H9 (cell line): ENCODE measurements at regions not wholly inside any gene's neighbourhood (a gene's known extent, or its start where the extent isn't known, plus 50 kb on each side); places are given as distances from the start of the nearest gene placed in this dataset.

Experiments used
- DNase-seq: peaks from one replicate; pipeline ENCODE4 v3.0.0-alpha.2; 2017
- H2AFZ ChIP-seq: one replicate; pipeline ENCODE4 v1.6.1; 2013; ENCODE audit warnings: mild to moderate bottlenecking, low read length, control low read depth, moderate library complexity
- H2AK5ac ChIP-seq: 2 replicates; pipeline ENCODE4 v1.6.1; 2013; ENCODE audit warnings: low read length, control low read depth, mixed read lengths; ENCODE audit not compliant: insufficient read length
- H2BK120ac ChIP-seq: one replicate; pipeline ENCODE4 v1.6.1; 2013; ENCODE audit warnings: low read depth, mild to moderate bottlenecking, low read length, control low read depth, inconsistent platforms; ENCODE audit not compliant: poor library complexity, severe bottlenecking
- H2BK12ac ChIP-seq: 2 replicates; pipeline ENCODE4 v1.6.1; 2013; ENCODE audit warnings: low read length, control low read depth, mixed read lengths, low read depth; ENCODE audit not compliant: insufficient read length
- H2BK15ac ChIP-seq: 2 replicates; pipeline ENCODE4 v1.6.1; 2013; ENCODE audit warnings: low read depth, low read length, control low read depth
- H2BK20ac ChIP-seq: one replicate; pipeline ENCODE4 v1.6.1; 2013; ENCODE audit warnings: low read depth, mild to moderate bottlenecking, low read length, control low read depth, inconsistent platforms; ENCODE audit not compliant: poor library complexity, severe bottlenecking
- H2BK5ac ChIP-seq: 2 replicates; pipeline ENCODE4 v1.6.1; 2013; ENCODE audit warnings: low read length, control low read depth, mixed read lengths; ENCODE audit not compliant: insufficient read length
- H3K14ac ChIP-seq: 2 replicates; pipeline ENCODE4 v1.6.1; 2013; ENCODE audit warnings: low read length, control low read depth; ENCODE audit not compliant: insufficient read depth
- H3K18ac ChIP-seq: 2 replicates; pipeline ENCODE4 v1.6.1; 2013; ENCODE audit warnings: low read depth, mild to moderate bottlenecking, mixed read lengths, low read length, control low read depth; ENCODE audit not compliant: insufficient read length
- H3K23ac ChIP-seq: 2 replicates; pipeline ENCODE4 v1.6.1; 2013; ENCODE audit warnings: low read length, control low read depth, mixed read lengths, low read depth; ENCODE audit not compliant: insufficient read length
- H3K23me2 ChIP-seq: 2 replicates; pipeline ENCODE4 v1.6.1; 2013; ENCODE audit warnings: low read depth, mild to moderate bottlenecking, mixed read lengths, low read length, control low read depth; ENCODE audit not compliant: insufficient read length, poor library complexity, severe bottlenecking
- H3K27ac ChIP-seq: 2 replicates; pipeline ENCODE4 v1.5.1; 2013; ENCODE audit warnings: low read length, control low read depth, mixed read lengths, low read depth; ENCODE audit not compliant: insufficient read length
- H3K27me3 ChIP-seq: 2 replicates; pipeline ENCODE4 v1.6.1; 2013; ENCODE audit warnings: low read length, control low read depth, inconsistent platforms; ENCODE audit not compliant: insufficient read depth
- H3K4ac ChIP-seq: 2 replicates; pipeline ENCODE4 v1.6.1; 2013; ENCODE audit warnings: low read depth, mild to moderate bottlenecking, control low read depth, inconsistent platforms, low read length, moderate library complexity
- H3K4me1 ChIP-seq: 2 replicates; pipeline ENCODE4 v1.6.1; 2013; ENCODE audit warnings: low read length, control low read depth, inconsistent platforms; ENCODE audit not compliant: insufficient read depth
- H3K4me2 ChIP-seq: 2 replicates; pipeline ENCODE4 v1.6.1; 2013; ENCODE audit warnings: low read length, control low read depth, mixed read lengths; ENCODE audit not compliant: insufficient read length, insufficient read depth
- H3K56ac ChIP-seq: 2 replicates; pipeline ENCODE4 v1.6.1; 2013; ENCODE audit warnings: low read depth, mild to moderate bottlenecking, mixed read lengths, low read length, control low read depth; ENCODE audit not compliant: insufficient read length
- H3K79me1 ChIP-seq: 2 replicates; pipeline ENCODE4 v1.6.1; 2013; ENCODE audit warnings: low read depth, mild to moderate bottlenecking, moderate library complexity, low read length, control low read depth, inconsistent platforms; ENCODE audit not compliant: insufficient read depth, poor library complexity, severe bottlenecking
- H3K79me2 ChIP-seq: 2 replicates; pipeline ENCODE4 v1.6.1; 2013; ENCODE audit warnings: low read length, control low read depth, inconsistent platforms; ENCODE audit not compliant: insufficient read depth
- H3K9ac ChIP-seq: 2 replicates; pipeline ENCODE4 v1.6.1; 2013; ENCODE audit warnings: low read length, control low read depth, mixed read lengths; ENCODE audit not compliant: insufficient read length; ENCODE audit errors: extremely low read depth
- H3K9me3 ChIP-seq: one replicate; pipeline ENCODE4 v1.6.1; 2013; ENCODE audit warnings: low read depth, low read length, inconsistent platforms; ENCODE audit not compliant: control insufficient read depth
- H3T11ph ChIP-seq: one replicate; pipeline ENCODE4 v1.6.1; 2013; ENCODE audit warnings: mild to moderate bottlenecking, low read length, control low read depth, inconsistent platforms
- H4K20me1 ChIP-seq: one replicate; pipeline ENCODE4 v1.6.1; 2013; ENCODE audit not compliant: control insufficient read depth, insufficient read length, insufficient read depth
- H4K5ac ChIP-seq: 2 replicates; pipeline ENCODE4 v1.6.1; 2013; ENCODE audit warnings: low read depth, mild to moderate bottlenecking, mixed read lengths, low read length, control low read depth; ENCODE audit not compliant: insufficient read length
- H4K8ac ChIP-seq: replicated peaks from 2 replicates; pipeline ENCODE4 v1.6.1; 2013; ENCODE audit warnings: low read length, control low read depth, mixed read lengths, low read depth; ENCODE audit not compliant: insufficient read length
- H4K91ac ChIP-seq: 2 replicates; pipeline ENCODE4 v1.6.1; 2013; ENCODE audit warnings: low read depth, mild to moderate bottlenecking, moderate library complexity, mixed read lengths, low read length, control low read depth; ENCODE audit not compliant: insufficient read length
- H3K27ac Mint-ChIP-seq, 3 experiments: 2 replicates in 2 of 3; 3 replicates in 1 of 3; pipeline ENCODE4 v1.8.0; 2020 to 2021; ENCODE audit warnings: mixed read lengths in 3 of 3, mild to moderate bottlenecking in 1 of 3, moderate library complexity in 1 of 3
- H3K27me3 Mint-ChIP-seq: 2 replicates; pipeline ENCODE4 v1.8.0; 2021; ENCODE audit warnings: low read depth, mild to moderate bottlenecking, moderate library complexity, mixed read lengths
- H3K36me3 Mint-ChIP-seq, 3 experiments: 2 replicates in 2 of 3; 3 replicates in 1 of 3; pipeline ENCODE4 v1.8.0; 2020 to 2021; ENCODE audit warnings: low read depth in 3 of 3, mixed read lengths in 3 of 3; ENCODE audit not compliant: insufficient read depth in 1 of 3
- H3K4me1 Mint-ChIP-seq, 2 experiments: 2 replicates each; pipeline ENCODE4 v1.8.0; 2020; ENCODE audit warnings: mixed read lengths in 2 of 2
- H3K4me3 Mint-ChIP-seq, 2 experiments: 2 replicates in 1 of 2; 3 replicates in 1 of 2; pipeline ENCODE4 v1.8.0; 2020 to 2021; ENCODE audit warnings: mild to moderate bottlenecking in 2 of 2, mixed read lengths in 2 of 2, moderate library complexity in 1 of 2
- H3K9me3 Mint-ChIP-seq, 2 experiments: 2 replicates in 1 of 2; 3 replicates in 1 of 2; pipeline ENCODE4 v1.8.0; 2020; ENCODE audit warnings: mild to moderate bottlenecking in 2 of 2, mixed read lengths in 2 of 2, moderate library complexity in 1 of 2
- WGBS: extraction: QIAGEN DNeasy Blood & Tissue Kit; methylation state at CpG from one replicate; pipeline ENCODE4 v1.1.7; 2013; ENCODE audit warnings: missing lambda C conversion rate, low lambda C conversion rate, mixed read lengths; ENCODE audit not compliant: insufficient read length; ENCODE audit errors: extremely low coverage; 5-methylcytosine and 5-hydroxymethylcytosine counted together
- TF ChIP-seq, protein P1 (sequence below): fragments of 200-600 bp; sonication (generic); conservative IDR thresholded peaks from 3 replicates; pipeline ENCODE4 v1.8.0; 2021; ENCODE audit warnings: antibody characterized with exemption, mild to moderate bottlenecking

- H3K18ac ChIP-seq, result no peak overlapping the region
- Mint-ChIP-seq H3K36me3 (peaks cover 13 to 26% (median 22%) of the 10 kb centered on the region in 3 experiments), H3K9me3 (peaks cover 32 to 46% of the 10 kb centered on the region in 2 experiments), H3K27ac (no peak overlapping the region), H3K4me3 (no peak overlapping the region), H3K4me1 (peaks cover 4 to 13% of the 10 kb centered on the region in 2 experiments), H3K27me3 (no peaks in the 10 kb centered on the region)
- no peak overlapping the region for H2BK5ac ChIP-seq
- no peak overlapping the region for H3K9ac ChIP-seq
- H2BK12ac ChIP-seq, result no peak overlapping the region
- H3K27me3 ChIP-seq, result no peaks in the 10 kb centered on the region
- no peak overlapping the region for H3K14ac ChIP-seq
- H3K79me2 ChIP-seq, result no peaks in the 10 kb centered on the region
- no peak overlapping the region for H3K23ac ChIP-seq
- H3K27ac ChIP-seq, result no peak overlapping the region
- H2BK20ac ChIP-seq, result no peak overlapping the region
- no peak for DNase-seq
- peaks cover 12% of the 10 kb centered on the region for H3K9me3 ChIP-seq
- no peak overlapping the region for H3K56ac ChIP-seq
- H4K91ac ChIP-seq, result no peak overlapping the region
- WGBS, result no CpG with 5 or more reads among the region's 1 CpG
- no peaks in the 10 kb centered on the region for H3K79me1 ChIP-seq
- no peak overlapping the region for H3K4me2 ChIP-seq
- H3K23me2 ChIP-seq, result no peaks in the 10 kb centered on the region
- H4K8ac ChIP-seq, result no peak overlapping the region
- no peak overlapping the region for H4K5ac ChIP-seq
- no peak overlapping the region for H3T11ph ChIP-seq
- no peak overlapping the region for H2BK15ac ChIP-seq
- TF ChIP-seq, protein P1, sequence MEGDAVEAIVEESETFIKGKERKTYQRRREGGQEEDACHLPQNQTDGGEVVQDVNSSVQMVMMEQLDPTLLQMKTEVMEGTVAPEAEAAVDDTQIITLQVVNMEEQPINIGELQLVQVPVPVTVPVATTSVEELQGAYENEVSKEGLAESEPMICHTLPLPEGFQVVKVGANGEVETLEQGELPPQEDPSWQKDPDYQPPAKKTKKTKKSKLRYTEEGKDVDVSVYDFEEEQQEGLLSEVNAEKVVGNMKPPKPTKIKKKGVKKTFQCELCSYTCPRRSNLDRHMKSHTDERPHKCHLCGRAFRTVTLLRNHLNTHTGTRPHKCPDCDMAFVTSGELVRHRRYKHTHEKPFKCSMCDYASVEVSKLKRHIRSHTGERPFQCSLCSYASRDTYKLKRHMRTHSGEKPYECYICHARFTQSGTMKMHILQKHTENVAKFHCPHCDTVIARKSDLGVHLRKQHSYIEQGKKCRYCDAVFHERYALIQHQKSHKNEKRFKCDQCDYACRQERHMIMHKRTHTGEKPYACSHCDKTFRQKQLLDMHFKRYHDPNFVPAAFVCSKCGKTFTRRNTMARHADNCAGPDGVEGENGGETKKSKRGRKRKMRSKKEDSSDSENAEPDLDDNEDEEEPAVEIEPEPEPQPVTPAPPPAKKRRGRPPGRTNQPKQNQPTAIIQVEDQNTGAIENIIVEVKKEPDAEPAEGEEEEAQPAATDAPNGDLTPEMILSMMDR, result no peak
- H2AFZ ChIP-seq, result no peak overlapping the region
- no peak overlapping the region for H3K4ac ChIP-seq
- no peaks in the 10 kb centered on the region for H3K4me1 ChIP-seq
- H2AK5ac ChIP-seq, result no peak overlapping the region
- H2BK120ac ChIP-seq, result no peak overlapping the region
- H4K20me1 ChIP-seq, result no peaks in the 10 kb centered on the region
Observed at GRCh38 chr10:64463406-64463805, 942.2 kb downstream of the REEP3 start.
